HG02970 (cell line): ENCODE measurements at regions not wholly inside any gene's neighbourhood (a gene's known extent, or its start where the extent isn't known, plus 50 kb on each side); places are given as distances from the start of the nearest gene placed in this dataset.
"Not testable (repeated sequence)": the region's sequence is repeated elsewhere in the genome, so short reads cannot be mapped to it uniquely, and the experiment has no call there.

Source experiments
- ATAC-seq: cut with Tn5 transposase; IDR thresholded peaks from one replicate; pipeline ENCODE4 v1.9.1; 2021; ENCODE audit warnings: mild to moderate bottlenecking, moderate library complexity, moderate number of reproducible peaks; ENCODE audit not compliant: unreplicated experiment, low FRiP score

GRCh38 chr14:28944605-28945004 is 178.0 kb downstream of the FOXG1 start:
- no peak for ATAC-seq

GRCh38 chr14:28946267-28946666 is 179.7 kb downstream of the FOXG1 start:
- ATAC-seq, result no peak

GRCh38 chr14:28949503-28949902 is 182.9 kb downstream of the FOXG1 start:
- ATAC-seq, result no peak

GRCh38 chr14:28952161-28952560 is 185.6 kb downstream of the FOXG1 start:
- ATAC-seq, result no peak

GRCh38 chr14:28952666-28953065 is 186.1 kb downstream of the FOXG1 start:
- no peak for ATAC-seq

- no peak for ATAC-seq
Measured at GRCh38 chr14:28953973-28954372, 187.4 kb downstream of the FOXG1 start.

GRCh38 chr14:28966416-28967233 is 200.0 kb downstream of the FOXG1 start:
- ATAC-seq, result peak; percentile 74

- ATAC-seq, result no peak
Measured at GRCh38 chr14:28975084-28975483, 208.5 kb downstream of the FOXG1 start.

GRCh38 chr14:28982228-28982627 is 215.6 kb downstream of the FOXG1 start:
- ATAC-seq, result no peak

- no peak for ATAC-seq
Measured at GRCh38 chr14:28983279-28983678, 216.7 kb downstream of the FOXG1 start.

- ATAC-seq, result no peak
Measured at GRCh38 chr14:28987516-28987915, 220.9 kb downstream of the FOXG1 start.

- not testable (repeated sequence) for ATAC-seq
Measured at GRCh38 chr14:28997196-28997595, 230.6 kb downstream of the FOXG1 start.

- ATAC-seq, result no peak
Measured at GRCh38 chr14:28999656-29000055, 233.1 kb downstream of the FOXG1 start.

- no peak for ATAC-seq
Measured at GRCh38 chr14:29005647-29006046, 239.1 kb downstream of the FOXG1 start.

GRCh38 chr14:29007990-29008389 is 241.4 kb downstream of the FOXG1 start:
- ATAC-seq, result no peak

- no peak for ATAC-seq
Measured at GRCh38 chr14:29016050-29016900, 249.7 kb downstream of the FOXG1 start.

GRCh38 chr14:29023505-29023904 is 256.9 kb downstream of the FOXG1 start:
- ATAC-seq, result not testable (repeated sequence)

- not testable (repeated sequence) for ATAC-seq
Measured at GRCh38 chr14:29027441-29027840, 260.9 kb downstream of the FOXG1 start.

- ATAC-seq, result not testable (repeated sequence)
Measured at GRCh38 chr14:29027941-29028705, 261.5 kb downstream of the FOXG1 start.

- no peak for ATAC-seq
Measured at GRCh38 chr14:29028973-29029582, 262.5 kb downstream of the FOXG1 start.
